GM10266 (cell line): ENCODE measurements at regions not wholly inside any gene's neighbourhood (a gene's known extent, or its start where the extent isn't known, plus 50 kb on each side); places are given as distances from the start of the nearest gene placed in this dataset.

ENCODE experiments used
- DNase-seq: peaks from one replicate; pipeline ENCODE4 v3.0.0; 2012; ENCODE audit errors: extremely low spot score
- CTCF ChIP-seq: IDR thresholded peaks from 2 replicates; pipeline ENCODE4 v1.5.1; 2012; ENCODE audit warnings: mild to moderate bottlenecking, low read depth; ENCODE audit not compliant: control insufficient read depth, insufficient read depth; ENCODE audit errors: missing control alignments

GRCh38 chr10:44787480-44788075 lies 123.6 kb upstream of the TMEM72 start:
- DNase-seq: no peak
- TF ChIP-seq CTCF: no peak

DNA sequence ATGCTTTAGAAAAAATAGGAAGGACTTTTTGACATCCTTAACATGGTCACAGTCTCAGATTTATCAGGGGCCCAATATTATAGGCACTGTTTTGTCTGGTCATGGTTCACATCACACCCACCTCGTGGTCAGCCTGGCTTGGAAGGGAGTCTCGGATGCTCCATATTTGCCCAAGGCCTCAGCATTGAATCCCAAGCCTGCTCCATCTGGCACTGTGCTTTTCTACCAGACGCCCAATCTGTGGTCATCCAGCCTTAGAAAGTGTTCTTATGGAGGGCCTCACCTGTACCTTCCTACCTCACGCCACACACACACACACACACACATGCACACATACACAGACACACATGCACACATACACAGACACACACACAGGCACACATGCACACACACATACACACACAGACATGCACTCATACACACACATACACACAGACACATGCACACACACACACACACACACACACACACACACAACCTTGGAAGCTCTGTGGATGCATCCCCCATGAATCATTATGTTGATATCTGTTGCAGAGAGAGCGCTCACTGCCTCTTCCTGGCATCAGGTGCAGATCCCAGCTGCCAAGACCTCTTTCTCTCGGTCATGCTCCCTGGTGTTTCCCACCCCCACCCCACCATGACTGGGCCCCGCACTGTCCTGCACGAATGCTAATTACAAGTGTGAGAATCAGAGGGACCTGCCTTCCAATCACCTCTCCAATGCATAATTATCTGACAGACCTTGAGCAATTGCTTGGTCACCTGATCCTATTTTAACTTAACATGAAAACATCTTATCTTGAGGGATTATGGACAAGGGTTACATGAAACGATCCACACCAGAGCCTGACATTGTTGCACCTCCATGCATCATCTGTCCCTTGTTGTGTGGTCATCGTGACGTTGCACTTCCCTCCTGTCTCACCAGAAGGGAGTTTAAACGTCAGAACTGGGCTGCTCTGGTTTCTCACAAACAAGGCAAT lies 122.7 kb upstream of the TMEM72 start:
- no peak for DNase-seq
- no peak for TF ChIP-seq CTCF

DNA sequence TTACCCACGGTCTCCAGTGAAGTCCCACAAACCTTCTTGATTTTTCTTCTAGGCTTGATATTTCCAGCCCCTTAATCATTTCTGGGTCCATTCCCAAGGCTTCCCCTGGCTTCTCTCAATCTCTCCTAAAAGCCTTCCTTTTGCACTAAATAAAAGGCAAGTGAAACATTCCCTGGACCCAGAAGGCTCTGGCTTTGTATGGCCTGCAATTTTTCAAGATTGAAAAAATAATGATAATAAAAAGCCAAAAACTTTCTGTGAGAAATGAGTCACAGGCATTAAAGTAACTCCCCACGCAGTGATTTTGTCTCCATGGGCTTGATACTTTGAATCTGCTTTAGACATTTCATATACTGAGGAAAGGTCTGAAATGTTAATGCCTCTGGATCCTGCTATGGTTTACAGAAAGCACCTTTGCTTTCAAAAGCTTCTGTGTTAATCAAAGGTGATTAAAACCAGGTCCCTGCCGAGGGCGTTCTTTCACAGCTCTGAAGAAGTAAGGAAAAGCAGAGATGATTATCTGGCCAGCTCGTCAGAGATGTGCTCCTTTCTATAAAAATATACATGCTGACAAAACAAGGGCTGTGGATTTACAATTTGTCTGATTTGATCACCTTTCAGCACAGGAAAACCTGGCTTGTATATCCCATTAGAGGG lies 118.9 kb upstream of the TMEM72 start:
- TF ChIP-seq CTCF: no peak
- no peak for DNase-seq

GRCh38 chr10:44799966-44800365 lies 111.2 kb upstream of the TMEM72 start:
- no peak for TF ChIP-seq CTCF
- no peak for DNase-seq

DNA sequence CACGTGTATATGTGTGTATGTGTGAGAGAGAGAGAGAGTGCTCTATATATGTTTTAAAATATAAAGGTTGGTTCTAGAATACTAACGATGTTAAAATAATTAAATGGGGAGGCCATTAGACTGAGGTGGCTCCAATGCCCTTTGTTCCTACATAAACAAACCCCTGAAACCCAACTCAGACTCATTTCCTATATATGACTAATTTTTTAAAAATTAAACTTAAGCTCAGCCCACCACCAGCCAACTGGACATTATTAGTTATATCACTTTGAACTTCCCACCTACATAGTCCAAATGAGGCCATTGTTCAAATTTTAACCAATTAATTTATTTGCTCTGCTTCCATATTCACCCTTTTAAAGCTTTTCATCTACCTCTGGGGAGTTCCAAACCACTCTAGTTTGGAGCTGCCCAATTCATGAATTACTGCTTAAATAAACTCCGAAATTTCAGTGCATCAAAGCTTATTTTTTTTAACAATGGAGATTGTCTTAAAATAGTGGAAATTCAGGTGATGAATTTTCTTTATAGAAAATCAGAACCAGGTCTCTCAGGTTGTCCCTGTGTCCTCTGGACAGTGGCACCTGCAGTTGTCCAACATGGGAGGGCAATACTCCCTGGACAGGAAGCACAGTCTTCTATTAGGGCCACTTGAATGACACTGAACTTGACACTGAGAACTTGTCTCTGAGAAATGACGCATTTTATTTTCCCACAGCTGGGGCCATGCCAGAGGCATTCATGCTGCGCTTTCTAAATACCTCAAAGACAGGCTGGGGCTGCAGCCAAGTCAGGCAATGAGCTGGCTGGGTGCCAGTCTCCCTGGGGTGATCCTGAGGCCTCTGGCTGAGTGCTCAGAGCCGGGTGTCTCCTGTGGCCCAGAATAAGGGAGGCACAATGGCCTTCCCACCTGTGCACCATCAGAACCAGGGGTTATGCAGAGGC lies 109.5 kb upstream of the TMEM72 start:
- no peak for DNase-seq

More for the DNA sequence above, 109.5 kb upstream of the TMEM72 start:
- TF ChIP-seq CTCF: no peak
